ENCODE measurements at regions not wholly inside any gene's neighbourhood (a gene's known extent, or its start where the extent isn't known, plus 50 kb on each side); places are given as distances from the start of the nearest gene placed in this dataset.
"Not testable (repeated sequence)": the region's sequence is repeated elsewhere in the genome, so short reads cannot be mapped to it uniquely, and the experiment has no call there.

- DNase-seq (ENCODE audit: low read depth in 2 of 2): no peak
These were observed 95.5 kb upstream of the NEDD9 start for GRCh38 chr6:11327961-11328360.

GRCh38 chr6:11326116-11326515 lies 93.6 kb upstream of the NEDD9 start:
- no peak for DNase-seq (ENCODE audit: low read depth in 2 of 2)

GRCh38 chr6:11324453-11325015 lies 92.1 kb upstream of the NEDD9 start:
- DNase-seq (ENCODE audit: low read depth in 2 of 2): peak; percentile 17 to 31

GRCh38 chr6:11323666-11324452 lies 91.4 kb upstream of the NEDD9 start:
- no peak for DNase-seq (ENCODE audit: low read depth in 2 of 2)

GRCh38 chr6:11322252-11322885 lies 89.9 kb upstream of the NEDD9 start:
- DNase-seq (ENCODE audit: low read depth in 2 of 2): no peak

- no peak for DNase-seq (ENCODE audit: low read depth in 2 of 2)
These were observed 88.6 kb upstream of the NEDD9 start for GRCh38 chr6:11320914-11321597.

- DNase-seq (ENCODE audit: low read depth in 2 of 2): no peak
These were observed 86.7 kb upstream of the NEDD9 start for GRCh38 chr6:11318835-11319813.

- peak; percentile 64 to 72 for DNase-seq (ENCODE audit: low read depth in 2 of 2)
These were observed 85.7 kb upstream of the NEDD9 start for GRCh38 chr6:11317885-11318771.

GRCh38 chr6:11315743-11316437 lies 83.4 kb upstream of the NEDD9 start:
- DNase-seq (ENCODE audit: low read depth in 2 of 2): no peak

- DNase-seq (ENCODE audit: low read depth in 2 of 2): no peak
These were observed 80.7 kb upstream of the NEDD9 start for GRCh38 chr6:11313207-11313606.

GRCh38 chr6:11311970-11312369 lies 79.5 kb upstream of the NEDD9 start:
- no peak for DNase-seq (ENCODE audit: low read depth in 2 of 2)

GRCh38 chr6:11309947-11310665 lies 77.6 kb upstream of the NEDD9 start:
- DNase-seq (ENCODE audit: low read depth in 2 of 2): no peak

- DNase-seq (ENCODE audit: low read depth in 2 of 2): no peak
These were observed 74.8 kb upstream of the NEDD9 start for GRCh38 chr6:11307226-11307625.

- DNase-seq (ENCODE audit: low read depth in 2 of 2): no peak
These were observed 72.5 kb upstream of the NEDD9 start for GRCh38 chr6:11304946-11305345.

GRCh38 chr6:11299876-11300428 lies 67.5 kb upstream of the NEDD9 start:
- DNase-seq (ENCODE audit: low read depth in 2 of 2): not testable (repeated sequence)

- not testable (repeated sequence) for DNase-seq (ENCODE audit: low read depth in 2 of 2)
These were observed 66.9 kb upstream of the NEDD9 start for GRCh38 chr6:11299421-11299784.

- no peak for DNase-seq (ENCODE audit: low read depth in 2 of 2)
These were observed 66.4 kb upstream of the NEDD9 start for GRCh38 chr6:11298651-11299420.

GRCh38 chr6:11297376-11297729 lies 64.9 kb upstream of the NEDD9 start:
- DNase-seq (ENCODE audit: low read depth in 2 of 2): no peak

Measured in stimulated activated CD8-positive, alpha-beta memory T cell treated with anti-CD3 and anti-CD28 coated beads, Interleukin-15, amount 100 ng/mL, for 4 hours (primary cell).